ENCODE measurements at regions not wholly inside any gene's neighbourhood (a gene's known extent, or its start where the extent isn't known, plus 50 kb on each side); places are given as distances from the start of the nearest gene placed in this dataset.

DNA sequence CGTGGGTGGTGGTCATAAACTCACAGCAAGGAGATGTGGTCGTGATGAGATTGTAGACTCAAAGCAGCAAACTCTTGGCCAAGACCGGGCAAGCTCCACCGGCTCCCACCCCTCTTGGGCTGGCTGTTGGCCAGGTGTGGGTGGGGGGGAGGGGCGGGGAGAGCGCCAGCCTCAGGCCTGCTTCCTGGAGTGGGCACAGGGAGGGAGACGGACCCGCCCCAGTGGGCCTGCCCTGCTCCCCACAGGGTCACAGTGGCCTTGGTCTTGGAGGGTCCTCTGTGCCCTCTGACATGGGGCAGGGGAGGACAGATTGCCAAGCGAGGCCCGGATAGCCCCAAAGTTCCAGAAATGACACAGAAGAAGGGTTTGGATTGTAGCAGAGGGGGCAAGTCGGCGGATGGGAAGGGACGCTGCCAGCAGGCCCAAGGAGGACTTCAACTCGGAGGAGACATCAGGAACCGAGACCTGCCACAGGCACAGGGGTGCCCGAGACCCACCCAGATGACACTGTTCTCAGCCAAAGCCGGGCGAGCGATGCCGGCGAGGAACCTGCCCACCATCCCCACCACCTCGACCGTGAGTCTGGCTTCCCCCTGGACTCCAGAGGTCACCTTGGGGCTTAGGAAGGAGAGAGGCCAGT is 85.4 kb upstream of the ACTRT2 start:
- DNase-seq: no peak

DNA sequence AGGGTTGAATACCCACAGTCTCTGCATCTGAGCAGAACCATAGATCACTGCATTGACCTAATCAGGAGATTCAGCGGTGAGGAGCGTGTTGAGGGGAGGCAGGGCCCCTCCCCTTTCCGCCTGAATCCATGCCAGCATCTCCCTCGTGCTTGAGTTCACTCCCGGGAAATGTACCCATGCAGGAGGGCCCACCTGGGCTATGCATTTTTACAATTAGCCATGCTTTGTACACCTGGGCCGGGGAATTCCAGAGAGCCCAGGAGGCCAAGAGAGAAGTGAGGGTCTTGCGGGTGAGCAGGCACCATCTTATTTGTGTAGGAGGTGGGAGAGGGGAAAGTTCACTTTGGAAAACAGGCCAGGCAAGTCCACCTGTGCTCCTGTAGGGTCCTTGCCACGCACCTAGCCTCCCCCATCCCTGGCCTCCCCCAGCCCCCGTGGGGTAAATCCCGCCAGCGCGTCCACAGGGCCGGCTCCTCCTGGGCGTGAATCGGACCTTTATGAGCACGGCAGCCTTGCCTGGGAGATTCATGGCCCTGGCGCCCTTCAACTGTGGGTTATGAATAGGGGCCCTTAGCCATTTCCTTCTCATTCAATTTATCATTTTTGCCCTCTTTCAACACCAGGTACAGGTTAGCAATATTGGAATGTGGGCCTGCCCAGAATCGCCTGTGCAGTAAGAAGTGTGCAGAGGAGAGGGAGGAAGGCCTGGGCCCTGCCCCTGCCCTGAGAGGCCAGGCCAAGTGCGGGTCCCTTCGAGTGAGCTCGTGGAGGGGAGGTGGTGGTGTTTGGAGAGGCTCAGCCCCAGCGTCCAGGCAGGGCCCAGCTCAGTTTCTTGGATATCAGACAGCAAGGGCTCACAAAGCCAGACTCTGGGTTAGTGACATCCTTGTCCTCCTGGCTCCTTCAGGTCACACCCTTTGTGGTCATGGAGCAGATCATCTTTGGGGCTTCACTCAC is 84.4 kb upstream of the ACTRT2 start:
- DNase-seq: no peak

DNA sequence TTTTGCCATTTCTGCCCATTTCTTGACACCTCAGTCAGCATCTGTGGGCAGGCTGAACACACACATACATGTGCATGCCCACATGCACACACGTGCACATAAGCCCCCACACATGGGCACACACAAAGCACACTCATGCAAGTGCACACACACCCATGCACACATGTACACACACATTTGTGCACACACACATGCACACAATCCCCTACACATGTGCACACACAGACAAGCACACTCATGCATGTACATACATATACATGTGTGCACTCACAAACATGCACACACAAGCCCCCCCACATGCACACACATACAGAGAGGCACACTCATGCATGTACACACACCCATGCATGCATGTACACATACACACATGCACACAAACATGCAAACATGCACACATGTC is 83.5 kb upstream of the ACTRT2 start:
- DNase-seq: no peak

GRCh38 chr1:2939041-2939552 is 82.2 kb upstream of the ACTRT2 start:
- no peak for DNase-seq

- DNase-seq: no peak
Measured at GRCh38 chr1:2940178-2940577, 81.1 kb upstream of the ACTRT2 start.

DNA sequence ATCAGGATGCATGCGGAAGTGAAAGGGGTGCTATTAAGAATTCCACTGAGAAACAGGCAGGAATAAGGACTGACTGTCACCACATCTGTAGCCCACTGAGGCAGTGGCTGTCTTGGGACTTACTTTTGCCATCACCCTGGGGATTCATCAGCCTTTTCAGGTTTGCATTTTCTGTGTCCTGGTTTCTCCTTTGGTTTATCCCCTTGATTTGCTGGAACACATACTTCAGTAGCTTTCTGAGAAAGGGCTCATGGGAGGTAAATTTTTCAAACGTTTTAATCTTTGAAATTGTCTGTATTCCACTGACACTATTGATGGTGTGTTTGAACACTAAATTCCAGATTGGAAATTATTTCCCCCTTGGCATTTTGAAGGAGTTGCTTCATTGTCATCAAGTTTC is 80.2 kb upstream of the ACTRT2 start:
- no peak for DNase-seq

GRCh38 chr1:2941907-2942306 is 79.4 kb upstream of the ACTRT2 start:
- no peak for DNase-seq

DNA sequence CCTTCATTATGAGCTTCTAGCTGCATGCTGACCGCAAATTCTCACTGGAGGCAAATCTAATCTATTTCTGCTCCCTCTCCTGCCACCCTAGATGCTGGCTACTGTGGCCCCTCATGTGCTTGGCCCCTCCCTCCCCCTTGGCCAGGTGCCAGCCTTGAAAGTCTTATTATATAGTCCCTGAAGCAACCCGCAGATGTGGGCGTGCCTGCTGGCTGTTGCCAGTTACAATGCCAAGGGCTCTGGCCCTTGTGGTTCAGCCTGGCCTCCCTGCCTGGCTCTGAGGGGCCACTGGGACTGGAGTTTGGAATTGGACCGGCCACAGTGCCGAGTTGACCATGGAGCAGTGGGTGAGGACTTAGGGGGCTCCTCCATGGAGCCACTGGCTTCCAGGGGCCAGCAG is 78.9 kb upstream of the ACTRT2 start:
- DNase-seq: no peak

GRCh38 chr1:2943686-2944260 is 77.5 kb upstream of the ACTRT2 start:
- no peak for DNase-seq

DNA sequence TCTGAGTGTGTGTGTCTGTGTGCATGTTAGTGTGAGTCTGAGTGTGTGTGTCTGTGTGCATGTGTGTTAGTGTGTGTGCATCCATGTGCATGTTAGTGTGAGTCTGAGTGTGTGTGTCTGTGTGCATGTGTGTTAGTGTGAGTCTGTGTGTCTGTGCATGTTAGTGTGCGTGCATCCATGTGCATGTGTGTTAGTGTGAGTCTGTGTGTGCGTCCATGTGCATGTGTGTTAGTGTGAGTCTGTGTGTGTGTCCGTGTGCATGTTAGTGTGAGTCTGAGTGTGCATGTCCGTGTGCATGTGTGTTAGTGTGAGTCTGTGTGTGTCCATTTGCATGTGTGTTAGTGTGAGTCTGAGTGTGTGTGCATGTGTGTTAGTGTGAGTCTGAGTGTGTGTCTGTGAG is 76.6 kb upstream of the ACTRT2 start:
- no peak for DNase-seq

DNA sequence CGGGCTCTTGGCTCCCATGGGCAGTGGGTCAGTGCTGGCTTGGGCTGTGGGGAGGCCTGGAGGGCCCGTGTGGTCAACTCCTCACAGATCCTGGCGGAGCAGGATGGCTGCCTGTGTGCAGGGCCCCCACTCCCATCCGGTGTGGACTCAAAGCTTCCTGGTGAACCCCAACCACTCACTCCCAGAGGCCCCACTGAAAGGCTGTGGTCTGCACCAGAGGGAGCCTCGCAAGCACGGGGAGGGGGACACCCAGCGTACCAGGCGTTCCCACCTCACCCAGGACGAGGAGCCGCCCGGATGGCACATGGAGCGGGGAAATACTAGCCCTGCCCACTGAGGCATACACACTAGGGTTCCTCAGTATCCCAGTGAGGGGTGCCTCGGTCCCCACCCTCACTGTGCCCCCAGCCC is 75.4 kb upstream of the ACTRT2 start:
- no peak for DNase-seq

DNA sequence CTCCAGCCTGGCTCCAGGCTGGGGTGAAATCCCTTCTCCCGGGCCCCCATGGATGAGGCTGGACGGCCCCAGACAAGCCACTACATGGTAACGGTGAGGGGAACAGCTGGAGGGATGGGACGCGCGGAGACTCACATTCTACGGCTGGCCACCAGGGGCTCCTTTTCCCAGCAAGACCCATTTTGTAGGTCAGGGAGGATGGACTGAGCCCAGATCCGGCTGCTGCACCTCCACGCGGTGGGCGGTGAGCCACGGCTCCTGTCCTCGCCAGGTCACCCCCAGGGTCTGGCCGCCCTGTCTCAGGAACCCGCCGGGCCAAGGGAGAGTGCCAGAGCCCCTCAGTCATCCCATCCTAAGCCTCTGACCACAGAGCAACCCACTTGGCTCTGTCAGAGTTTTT is 75.0 kb upstream of the ACTRT2 start:
- DNase-seq: no peak

DNA sequence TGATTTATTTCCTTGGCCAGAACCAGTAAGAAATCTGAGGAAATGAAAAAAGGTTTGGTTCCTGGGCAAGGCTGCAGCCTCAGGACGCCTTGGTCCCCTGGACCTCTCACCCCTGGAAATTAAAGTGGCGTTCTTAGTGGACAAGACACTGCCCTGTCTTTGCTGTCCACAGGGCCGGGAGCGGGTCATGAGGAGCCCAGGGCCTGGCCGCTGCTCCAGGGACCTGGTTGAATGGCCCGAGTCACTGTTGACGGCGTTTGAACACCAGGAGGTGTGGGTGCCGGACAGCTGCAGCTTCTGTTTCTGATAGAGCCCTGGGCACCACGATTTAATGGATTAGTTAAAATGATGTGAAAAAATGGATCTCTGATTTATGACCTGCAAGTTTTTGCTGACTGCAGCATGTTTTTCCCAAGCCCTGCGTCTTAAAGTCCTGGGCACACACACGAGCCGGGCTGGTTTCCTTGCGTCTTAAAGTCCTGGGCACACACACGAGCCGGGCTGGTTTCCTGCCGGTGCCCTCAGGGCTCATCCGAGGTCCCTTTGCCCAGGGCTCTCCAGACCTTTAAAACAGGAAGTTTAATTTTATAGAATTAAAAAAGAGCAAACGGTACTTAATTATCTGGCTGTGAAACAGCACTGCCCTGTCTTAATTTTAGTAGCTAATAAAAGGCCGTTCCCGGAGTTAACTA is 74.1 kb upstream of the ACTRT2 start:
- DNase-seq: no peak

GRCh38 chr1:2948001-2948750 is 73.1 kb upstream of the ACTRT2 start:
- no peak for DNase-seq

DNA sequence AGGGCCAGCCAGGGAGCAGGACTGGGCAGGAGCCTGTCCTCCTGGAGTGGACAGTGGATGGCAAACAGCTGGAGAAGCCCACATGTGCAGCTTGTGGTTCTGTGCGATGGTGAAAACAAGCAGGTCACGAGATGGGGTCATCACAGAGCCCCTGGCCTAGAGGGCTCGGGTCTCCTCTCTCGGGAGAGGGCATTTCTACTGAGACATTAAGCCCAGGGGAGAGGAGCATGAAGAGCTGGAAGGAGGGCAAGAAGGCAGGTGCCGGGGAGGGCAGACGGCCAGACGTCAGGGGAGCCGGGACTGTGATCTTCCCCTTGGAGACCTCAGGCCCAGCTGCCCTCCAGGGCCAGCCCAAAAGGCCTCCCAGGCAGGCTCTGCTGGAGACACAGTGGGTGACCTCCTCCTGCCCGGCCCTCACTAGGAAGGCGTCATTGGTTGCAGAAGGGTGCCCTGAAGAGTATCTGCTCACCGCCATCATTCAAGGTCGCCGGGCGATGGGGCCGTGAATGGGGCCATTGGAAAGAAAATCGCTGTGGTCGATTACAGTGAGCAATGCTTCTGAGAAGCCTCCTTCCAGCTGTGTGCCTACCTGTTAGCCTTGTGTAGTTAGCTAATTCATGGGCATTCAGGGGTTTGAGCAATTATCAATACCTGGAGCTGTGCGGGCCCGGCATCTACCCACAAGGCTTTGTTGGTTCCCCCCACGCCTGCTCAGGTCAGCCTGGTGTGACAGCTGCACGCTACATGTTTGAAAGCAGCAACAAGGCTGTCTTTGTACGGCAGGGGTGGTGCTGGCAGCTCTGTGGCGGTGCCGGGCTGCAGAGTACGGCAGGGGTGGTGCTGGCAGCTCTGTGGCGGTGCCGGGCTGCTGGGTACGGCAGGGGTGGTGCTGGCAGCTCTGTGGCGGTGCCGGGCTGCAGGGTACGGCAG is 72.3 kb upstream of the ACTRT2 start:
- DNase-seq: no peak

DNA sequence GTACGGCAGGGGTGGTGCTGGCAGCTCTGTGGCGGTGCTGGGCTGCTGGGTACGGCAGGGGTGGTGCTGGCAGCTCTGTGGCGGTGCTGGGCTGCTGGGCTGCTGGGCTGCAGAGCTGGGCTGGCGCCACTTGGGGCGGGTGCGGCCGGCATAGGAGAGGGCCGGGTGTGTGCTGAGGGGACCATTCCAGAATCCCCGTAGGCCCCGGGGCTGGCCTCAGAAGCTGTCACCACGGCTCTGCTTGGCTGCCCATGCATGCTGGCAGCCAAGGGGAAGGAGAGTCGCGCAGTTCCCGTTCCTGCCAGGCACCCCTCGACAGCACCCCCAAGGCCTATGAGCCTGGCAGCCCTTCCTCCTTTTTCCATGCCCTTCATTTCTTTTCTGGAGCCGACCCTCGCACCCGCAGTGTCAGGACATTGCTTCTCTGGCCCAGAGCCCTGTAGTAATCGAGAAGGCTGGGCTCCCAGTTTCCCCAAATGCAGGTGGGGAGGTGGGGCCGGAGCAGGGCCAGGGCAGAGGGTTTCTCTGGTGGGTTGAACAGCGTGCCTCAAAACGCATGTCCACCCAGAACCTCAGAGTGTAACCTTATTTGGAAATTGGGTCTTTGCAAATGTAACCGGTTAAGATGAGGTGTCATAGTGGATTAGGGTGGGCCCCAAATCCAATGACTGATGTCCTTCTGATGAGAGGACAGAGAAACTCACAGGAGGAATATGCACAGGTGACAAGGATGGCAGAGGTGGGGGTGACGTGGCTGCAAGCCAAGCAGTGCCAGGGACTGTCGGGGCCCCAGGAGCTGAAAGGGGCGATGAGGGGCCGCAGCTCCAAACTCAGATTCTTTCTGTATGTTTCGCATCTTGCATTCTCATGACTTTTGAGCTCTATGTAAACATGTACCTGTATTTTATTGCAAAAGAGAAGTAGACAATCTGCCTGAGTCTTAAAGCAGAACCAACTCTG is 71.0 kb upstream of the ACTRT2 start:
- no peak for DNase-seq

DNA sequence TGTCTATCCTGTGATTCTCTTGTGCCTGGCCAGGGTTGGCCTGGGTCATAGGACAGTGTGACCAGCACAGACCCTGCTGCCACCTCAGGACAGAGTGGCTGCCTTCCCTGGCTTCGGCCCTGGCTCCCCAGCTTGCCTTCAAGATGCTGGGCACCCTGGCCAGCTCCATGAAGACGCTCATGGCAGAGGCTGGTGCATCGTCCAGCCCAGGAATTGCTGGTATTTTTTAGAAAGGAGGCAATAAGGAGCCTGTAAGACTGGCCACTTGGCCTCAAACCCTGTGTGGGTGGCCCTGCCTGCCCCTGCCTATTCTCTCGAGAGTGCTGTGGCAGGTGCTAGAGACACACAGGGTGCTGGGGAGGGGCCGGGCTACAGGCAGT is 70.4 kb upstream of the ACTRT2 start:
- no peak for DNase-seq

DNA sequence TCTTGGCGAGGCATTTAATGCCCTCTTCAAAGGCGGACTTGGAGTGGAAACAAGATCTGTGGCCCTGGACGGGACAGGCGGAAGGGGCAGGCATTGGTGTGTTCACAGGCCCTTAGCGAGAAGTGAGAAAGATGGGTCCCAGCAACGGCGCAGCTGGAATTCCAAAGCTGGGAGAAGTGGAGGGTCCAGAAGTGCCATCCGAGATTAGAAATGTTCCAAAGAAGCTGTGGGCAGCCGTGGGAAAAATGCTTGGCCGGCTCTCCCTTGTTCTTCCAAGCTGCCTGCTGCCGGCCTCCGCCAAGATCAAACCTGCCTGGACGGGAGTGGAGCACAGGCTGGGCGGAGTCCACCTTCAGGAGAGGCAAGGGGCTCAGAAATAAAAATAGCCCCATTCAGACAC is 69.4 kb upstream of the ACTRT2 start:
- DNase-seq: no peak

GRCh38 chr1:2952371-2952770 is 68.9 kb upstream of the ACTRT2 start:
- DNase-seq: no peak

DNA sequence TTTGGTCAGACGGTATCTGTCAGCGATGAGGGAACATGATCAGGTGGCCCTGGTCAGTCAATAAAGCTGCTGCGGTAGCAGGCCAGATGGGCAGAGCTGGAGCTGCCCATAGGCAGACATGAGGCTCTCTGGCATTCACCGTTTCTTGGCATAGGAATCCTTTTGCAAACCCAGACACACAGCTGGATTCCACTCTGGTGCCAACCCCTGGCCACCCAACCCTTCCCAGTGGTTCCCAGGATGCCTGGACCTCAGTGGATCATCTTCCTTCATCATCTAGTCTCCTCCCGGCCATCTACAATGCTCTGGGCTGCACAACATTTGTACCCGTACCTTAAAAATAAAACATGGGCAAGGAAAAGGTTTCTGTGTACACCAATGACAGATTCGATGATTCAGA is 68.3 kb upstream of the ACTRT2 start:
- no peak for DNase-seq
